HepG2 (cell line): ENCODE measurements at regions not wholly inside any gene's neighbourhood (a gene's known extent, or its start where the extent isn't known, plus 50 kb on each side); places are given as distances from the start of the nearest gene placed in this dataset.
"Not testable (repeated sequence)": the region's sequence is repeated elsewhere in the genome, so short reads cannot be mapped to it uniquely, and the experiment has no call there.

Experiments used
- ATAC-seq: fragments of 200-7000 bp; cut with Tn5 transposase; 3 replicates; pipeline ENCODE4 v1.9.1; 2020; ENCODE audit warnings: mild to moderate bottlenecking, moderate library complexity
- BruUV-seq: library from RNA; stranded (reverse); fragments of 400-500 nt; replicated peaks from 2 replicates; lab custom pipeline; 2021; lab: Mats Ljungman, UMichigan
- CTCF ChIA-PET: fragments of 300-600 bp; formaldehyde crosslinking; extraction: SDS; loops from one replicate; lab custom pipeline; 2021; ENCODE audit warnings: low total read pairs, inconsistent platforms, low intra/inter-chr PET ratio; lab: Yijun Ruan, JAX
- POLR2A ChIA-PET: fragments of 350-600 bp; sonication (Branson Sonifier 250); formaldehyde crosslinking; loops from one replicate; lab custom pipeline; 2020; ENCODE audit warnings: antibody characterized with exemption, inconsistent platforms; lab: Yijun Ruan, JAX
- DNase-seq: peaks from one replicate; pipeline ENCODE4 v3.0.0-alpha.2; 2015; ENCODE audit warnings: low spot score
- FAIRE-seq: peaks from 3 replicates; lab custom pipeline; 2011; peaks lifted over from hg19 to GRCh38; lab: Jason Lieb, UNC
- H2AFZ ChIP-seq: one replicate; pipeline ENCODE4 v1.6.1; 2011; ENCODE audit warnings: low read length, inconsistent platforms
- H3K27ac ChIP-seq: fragments of 300-600 bp; 3 replicates; pipeline ENCODE4 v1.8.0; 2011; ENCODE audit warnings: mixed run types, mild to moderate bottlenecking, mixed read lengths, low read length, inconsistent platforms; ENCODE audit not compliant: insufficient read depth; ENCODE audit errors: extremely low read length
- H3K27me3 ChIP-seq, 2 experiments: fragments of 200-600 bp in 1 of 2; 2 replicates in 1 of 2; 3 replicates in 1 of 2; pipeline versions ENCODE4 v1.6.0 to v1.8.0; 2011; ENCODE audit warnings: low read length in 2 of 2, mild to moderate bottlenecking in 2 of 2, moderate library complexity in 2 of 2, inconsistent platforms in 1 of 2; ENCODE audit not compliant: insufficient read depth in 2 of 2, control insufficient read depth in 1 of 2
- H3K36me3 ChIP-seq, 2 experiments: fragments of 200-600 bp in 1 of 2; replicated peaks in 1 of 2; 2 replicates in 1 of 2; 3 replicates in 1 of 2; pipeline versions ENCODE4 v1.5.1 to v1.8.0; 2011; ENCODE audit warnings: low read length in 2 of 2, inconsistent platforms in 1 of 2; ENCODE audit not compliant: insufficient read depth in 2 of 2, control insufficient read depth in 1 of 2
- H3K4me1 ChIP-seq: 2 replicates; pipeline ENCODE4 v1.5.1; 2012; ENCODE audit warnings: low read length, inconsistent platforms; ENCODE audit not compliant: insufficient read depth
- H3K4me2 ChIP-seq: 2 replicates; pipeline ENCODE4 v1.6.0; 2011; ENCODE audit warnings: low read depth, low read length, inconsistent platforms
- H3K4me3 ChIP-seq, 3 experiments: fragments of 200-600 bp in 1 of 3; sonication (generic), shearing (Covaris generic) in 1 of 3; replicated peaks in 1 of 3; 2 replicates each; pipeline ENCODE4 v1.5.1; 2011 to 2016; ENCODE audit warnings: low read length in 3 of 3, inconsistent platforms in 2 of 3, low read depth in 2 of 3, mild to moderate bottlenecking in 2 of 3, control low read depth in 1 of 3, mixed read lengths in 1 of 3; ENCODE audit not compliant: insufficient read depth in 1 of 3
- H3K79me2 ChIP-seq: one replicate; pipeline ENCODE4 v1.6.1; 2011; ENCODE audit warnings: low read length, inconsistent platforms; ENCODE audit not compliant: insufficient read depth
- H3K9ac ChIP-seq: 2 replicates; pipeline ENCODE4 v1.6.0; 2011; ENCODE audit warnings: mild to moderate bottlenecking, low read depth, low read length, inconsistent platforms; ENCODE audit not compliant: insufficient read depth
- H3K9me3 ChIP-seq: 2 replicates; pipeline ENCODE4 v1.5.1; 2012; ENCODE audit warnings: mild to moderate bottlenecking, low read length
- H4K20me1 ChIP-seq: 2 replicates; pipeline ENCODE4 v1.6.0; 2011; ENCODE audit warnings: inconsistent platforms, mild to moderate bottlenecking, low read length, moderate library complexity; ENCODE audit not compliant: insufficient read depth
- ATF7 ChIP-seq, 2 experiments: fragments of 450-650 bp in 1 of 2; sonication (generic) in 1 of 2; formaldehyde crosslinking in 1 of 2; IDR thresholded peaks; 2 replicates each; pipeline versions ENCODE4 v1.4.0 to v1.6.1; 2016 to 2020; ENCODE audit warnings: antibody characterized with exemption in 1 of 2, mild to moderate bottlenecking in 1 of 2, missing genetic modification reagents in 1 of 2
- ERF ChIP-seq: IDR thresholded peaks from 2 replicates; pipeline ENCODE4 v1.6.1; 2018; ENCODE audit warnings: missing biosample characterization, missing genetic modification reagents
- NR2F6 ChIP-seq, 2 experiments: IDR thresholded peaks; 2 replicates each; pipeline ENCODE4 v1.6.1; 2016; ENCODE audit warnings: antibody characterized with exemption in 1 of 2, mild to moderate bottlenecking in 1 of 2
- TRAFD1 ChIP-seq: sonication (generic); formaldehyde crosslinking; IDR thresholded peaks from 2 replicates; pipeline ENCODE4 v1.5.1; 2020; ENCODE audit warnings: missing genetic modification reagents, mild to moderate bottlenecking, borderline replicate concordance
- ZFYVE20 ChIP-seq: sonication (generic); formaldehyde crosslinking; IDR thresholded peaks from 2 replicates; pipeline ENCODE4 v1.8.0; 2023; ENCODE audit warnings: low read depth, mild to moderate bottlenecking, moderate library complexity, missing genetic modification reagents, borderline replicate concordance
- ZNF276 ChIP-seq: sonication (generic); formaldehyde crosslinking; IDR thresholded peaks from 2 replicates; pipeline ENCODE4 v1.4.0; 2020; ENCODE audit warnings: mild to moderate bottlenecking, low read depth, missing genetic modification reagents
- WGBS: methylation state at CpG from one replicate; pipeline ENCODE4 v1.1.6; 2017; ENCODE audit warnings: low lambda C conversion rate; 5-methylcytosine and 5-hydroxymethylcytosine counted together
- in situ Hi-C: cut with HindIII; loops from 2 replicates; pipeline ENCODE4 v1.10.0; 2017; ENCODE audit warnings: low pct_unique_long_range_greater_than_20kb; ENCODE audit not compliant: extremely low pct_ligation_motif_present
- intact Hi-C: fragments of 100-400 bp; cut with micrococcal nuclease; formaldehyde crosslinking; loops from one replicate; pipeline ENCODE4 v1.10.0; 2022; ENCODE audit not compliant: unreplicated experiment
- TF ChIP-seq, protein P1 (sequence below), 2 experiments: sonication (generic) in 1 of 2; formaldehyde crosslinking in 1 of 2; IDR thresholded peaks; 2 replicates each; pipeline versions ENCODE4 v1.4.0 to v1.6.1; 2018 to 2020; ENCODE audit warnings: missing genetic modification reagents in 2 of 2, borderline replicate concordance in 1 of 2, low read depth in 1 of 2, mild to moderate bottlenecking in 1 of 2, missing biosample characterization in 1 of 2

DNA sequence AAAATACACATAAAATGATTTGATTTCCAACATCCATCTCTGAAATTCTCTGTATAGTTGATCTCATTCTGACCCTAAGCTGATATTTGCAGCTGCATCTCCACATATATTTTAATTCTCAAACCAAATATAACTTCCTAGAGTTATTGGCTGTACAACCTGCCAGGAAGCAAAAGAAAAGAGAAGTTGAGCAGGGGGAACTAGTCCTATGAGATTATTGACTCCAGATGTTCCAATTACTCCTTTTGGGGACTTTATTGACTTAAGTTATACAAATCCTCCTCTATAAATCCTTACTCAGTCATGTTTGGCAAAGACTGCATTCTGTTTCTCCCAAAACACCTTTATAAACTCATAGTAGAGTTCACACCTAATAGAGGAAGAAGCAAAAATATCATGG lies 599.4 kb upstream of the ANKRD30A start (continued):
- TF ChIP-seq ZNF276 (CRISPR knock-in tag) (no peak), ZFYVE20 (no peak), NR2F6 (IDR thresholded peaks at IDR 0.05) (no peak), NR2F6 (CRISPR knock-in tag; IDR thresholded peaks at IDR 0.05) (no peak), TRAFD1 (no peak), ATF7 (IDR thresholded peaks at IDR 0.05) (no peak), ATF7 (CRISPR knock-in tag; IDR thresholded peaks at IDR 0.05) (no peak), ERF (CRISPR knock-in tag) (no peak)
- TF ChIP-seq, protein P1, sequence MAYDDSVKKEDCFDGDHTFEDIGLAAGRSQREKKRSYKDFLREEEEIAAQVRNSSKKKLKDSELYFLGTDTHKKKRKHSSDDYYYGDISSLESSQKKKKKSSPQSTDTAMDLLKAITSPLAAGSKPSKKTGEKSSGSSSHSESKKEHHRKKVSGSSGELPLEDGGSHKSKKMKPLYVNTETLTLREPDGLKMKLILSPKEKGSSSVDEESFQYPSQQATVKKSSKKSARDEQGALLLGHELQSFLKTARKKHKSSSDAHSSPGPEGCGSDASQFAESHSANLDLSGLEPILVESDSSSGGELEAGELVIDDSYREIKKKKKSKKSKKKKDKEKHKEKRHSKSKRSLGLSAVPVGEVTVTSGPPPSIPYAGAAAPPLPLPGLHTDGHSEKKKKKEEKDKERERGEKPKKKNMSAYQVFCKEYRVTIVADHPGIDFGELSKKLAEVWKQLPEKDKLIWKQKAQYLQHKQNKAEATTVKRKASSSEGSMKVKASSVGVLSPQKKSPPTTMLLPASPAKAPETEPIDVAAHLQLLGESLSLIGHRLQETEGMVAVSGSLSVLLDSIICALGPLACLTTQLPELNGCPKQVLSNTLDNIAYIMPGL (CRISPR knock-in tag; IDR thresholded peaks at IDR 0.05; ENCODE audit: borderline replicate concordance in 1 of 2, low read depth in 1 of 2), result no peak

GRCh38 chr10:36524126-36524525 lies 601.3 kb upstream of the ANKRD30A start:
- H3K4me3 ChIP-seq, H4K20me1 ChIP-seq, in situ Hi-C loops, POLR2A ChIA-PET, CTCF ChIA-PET, H3K79me2 ChIP-seq, H3K36me3 ChIP-seq, H3K9ac ChIP-seq, intact Hi-C loops, H3K4me2 ChIP-seq, FAIRE-seq, H3K27me3 ChIP-seq, H3K9me3 ChIP-seq, ATAC-seq, H3K4me1 ChIP-seq, H2AFZ ChIP-seq, BruUV-seq, H3K27ac ChIP-seq, DNase-seq: not testable (repeated sequence)
- WGBS, result 17% methylated on average over 9 of the region's 21 CpGs
